LHCN-M2 (cell line): ENCODE measurements at regions not wholly inside any gene's neighbourhood (a gene's known extent, or its start where the extent isn't known, plus 50 kb on each side); places are given as distances from the start of the nearest gene placed in this dataset.
A peak's percentile ranks its signal among the peaks of the same experiment; 100 is the strongest.

Experiments used
- DNase-seq: peaks from one replicate; pipeline ENCODE4 v3.0.0-alpha.2; 2012; ENCODE audit warnings: low read depth

- peak; percentile 41 for DNase-seq
These were observed 475.2 kb upstream of the CELF2 start for GRCh38 chr10:10542477-10542876.

- DNase-seq, result no peak
These were observed 472.8 kb upstream of the CELF2 start for GRCh38 chr10:10544890-10545289.

GRCh38 chr10:10545771-10546170, 471.9 kb upstream of the CELF2 start:
- no peak for DNase-seq

GRCh38 chr10:10551596-10552301, 465.9 kb upstream of the CELF2 start:
- no peak for DNase-seq

- DNase-seq, result no peak
These were observed 464.7 kb upstream of the CELF2 start for GRCh38 chr10:10552948-10553347.

GRCh38 chr10:10564081-10564794, 453.4 kb upstream of the CELF2 start:
- peak; percentile 5 for DNase-seq

GRCh38 chr10:10576937-10577336, 440.7 kb upstream of the CELF2 start:
- DNase-seq, result no peak

- DNase-seq, result no peak
These were observed 438.0 kb upstream of the CELF2 start for GRCh38 chr10:10579709-10580108.

GRCh38 chr10:10584161-10584560, 433.5 kb upstream of the CELF2 start:
- no peak for DNase-seq

GRCh38 chr10:10587744-10588393, 429.8 kb upstream of the CELF2 start:
- no peak for DNase-seq

GRCh38 chr10:10589540-10590303, 427.9 kb upstream of the CELF2 start:
- DNase-seq, result peak; percentile 88

- no peak for DNase-seq
These were observed 425.8 kb upstream of the CELF2 start for GRCh38 chr10:10591715-10592341.

- DNase-seq, result no peak
These were observed 421.4 kb upstream of the CELF2 start for GRCh38 chr10:10596256-10596655.

- DNase-seq, result no peak
These were observed 419.4 kb upstream of the CELF2 start for GRCh38 chr10:10598297-10598696.

- DNase-seq, result no peak
These were observed 417.7 kb upstream of the CELF2 start for GRCh38 chr10:10600004-10600403.

GRCh38 chr10:10605551-10606081, 412.1 kb upstream of the CELF2 start:
- peak; percentile 82 for DNase-seq

- no peak for DNase-seq
These were observed 408.2 kb upstream of the CELF2 start for GRCh38 chr10:10609379-10609955.

GRCh38 chr10:10610171-10610570, 407.5 kb upstream of the CELF2 start:
- no peak for DNase-seq

- DNase-seq, result no peak
These were observed 405.5 kb upstream of the CELF2 start for GRCh38 chr10:10612151-10612550.

- DNase-seq, result no peak
These were observed 403.9 kb upstream of the CELF2 start for GRCh38 chr10:10613656-10614244.
